Common myeloid progenitor, CD34-positive (primary cell): ENCODE measurements at regions not wholly inside any gene's neighbourhood (a gene's known extent, or its start where the extent isn't known, plus 50 kb on each side); places are given as distances from the start of the nearest gene placed in this dataset.

Experiments
- CTCF ChIA-PET: fragments of 350-600 bp; sonication (Branson Sonifier 250); formaldehyde crosslinking; loops from one replicate; lab custom pipeline; 2021; ENCODE audit warnings: antibody characterized with exemption; lab: Charles Lee
- POLR2A ChIA-PET: fragments of 350-600 bp; sonication (Branson Sonifier 250); formaldehyde crosslinking; loops from one replicate; lab custom pipeline; 2021; ENCODE audit warnings: antibody characterized with exemption; lab: Charles Lee
- DNase-seq, 3 donors: peaks; one replicate each; pipeline versions ENCODE4 v3.0.0 to v3.0.0-alpha.2; 2013
- H3K27ac ChIP-seq, 2 experiments: 1 replicate in 1 of 2; 2 replicates in 1 of 2; pipeline ENCODE4 v1.7.0; 2013; ENCODE audit warnings: inconsistent platforms in 2 of 2, low read length in 2 of 2, mild to moderate bottlenecking in 2 of 2, low read depth in 1 of 2, moderate library complexity in 1 of 2; ENCODE audit not compliant: severe bottlenecking in 2 of 2, insufficient read depth in 1 of 2, poor library complexity in 1 of 2
- H3K27me3 ChIP-seq, 5 experiments: replicated peaks in 2 of 5; 1 replicate in 3 of 5; 2 replicates in 2 of 5; pipeline versions ENCODE4 v1.6.1 to v1.7.0; 2013; ENCODE audit warnings: low read length in 4 of 5, mild to moderate bottlenecking in 2 of 5, moderate library complexity in 2 of 5, inconsistent platforms in 1 of 5; ENCODE audit not compliant: insufficient read depth in 5 of 5, control insufficient read depth in 4 of 5
- H3K36me3 ChIP-seq, 4 experiments: 1 replicate in 2 of 4; 2 replicates in 2 of 4; pipeline versions ENCODE4 v1.6.1 to v1.7.0; 2013; ENCODE audit warnings: low read length in 3 of 4, control low read depth in 1 of 4, mild to moderate bottlenecking in 1 of 4; ENCODE audit not compliant: control insufficient read depth in 4 of 4, insufficient read depth in 4 of 4
- H3K4me1 ChIP-seq, 4 experiments: 1 replicate in 3 of 4; 2 replicates in 1 of 4; pipeline versions ENCODE4 v1.6.1 to v1.7.1; 2013; ENCODE audit warnings: low read length in 3 of 4, mild to moderate bottlenecking in 3 of 4, control low read depth in 1 of 4, inconsistent platforms in 1 of 4, moderate library complexity in 1 of 4; ENCODE audit not compliant: control insufficient read depth in 4 of 4, insufficient read depth in 4 of 4; ENCODE audit errors: control extremely low read depth in 1 of 4
- H3K4me3 ChIP-seq, 7 experiments: 1 replicate in 4 of 7; 2 replicates in 3 of 7; pipeline versions ENCODE4 v1.5.1 to v1.7.0; 2013; ENCODE audit warnings: mild to moderate bottlenecking in 7 of 7, low read length in 6 of 7, moderate library complexity in 6 of 7, inconsistent platforms in 2 of 7, low read depth in 2 of 7, control low read depth in 1 of 7; ENCODE audit not compliant: insufficient read depth in 4 of 7, control insufficient read depth in 1 of 7; ENCODE audit errors: extremely low read depth in 1 of 7
- H3K9me3 ChIP-seq, 5 experiments: 1 replicate in 4 of 5; 2 replicates in 1 of 5; pipeline versions ENCODE4 v1.6.1 to v1.7.1; 2013; ENCODE audit warnings: low read length in 4 of 5, mild to moderate bottlenecking in 2 of 5, inconsistent platforms in 1 of 5, low read depth in 1 of 5, moderate library complexity in 1 of 5; ENCODE audit not compliant: control insufficient read depth in 4 of 5, insufficient read depth in 2 of 5; ENCODE audit errors: control extremely low read depth in 1 of 5
- WGBS: methylation state at CpG from one replicate; pipeline ENCODE4 v1.1.5; 2013; ENCODE audit not compliant: insufficient coverage; 5-methylcytosine and 5-hydroxymethylcytosine counted together

GRCh38 chr3:155015776-155016436, 64.2 kb upstream of the MME start:
- Histone ChIP-seq H3K27me3 (no peaks in the 10 kb centered on the region), H3K27ac (no peak overlapping the region), H3K4me3 (no peak overlapping the region), H3K4me1 (peaks cover 0 to 7% (median 3%) of the 10 kb centered on the region in 4 experiments), H3K9me3 (no peaks in the 10 kb centered on the region), H3K36me3 (no peaks in the 10 kb centered on the region)
- CTCF ChIA-PET, result no interaction called here
- POLR2A ChIA-PET, result no interaction called here
- WGBS, result no CpG with 5 or more reads among the region's 2 CpGs
- no peak for DNase-seq

GRCh38 chr3:155014953-155015352, 65.2 kb upstream of the MME start:
- Histone ChIP-seq H3K4me3 (no peak overlapping the region), H3K4me1 (peaks cover 0 to 7% (median 3%) of the 10 kb centered on the region in 4 experiments), H3K27me3 (no peaks in the 10 kb centered on the region), H3K27ac (no peak overlapping the region), H3K9me3 (no peaks in the 10 kb centered on the region), H3K36me3 (no peaks in the 10 kb centered on the region)
- WGBS, result no CpG with 5 or more reads among the region's 2 CpGs
- DNase-seq, result no peak
- ChIA-PET CTCF (no interaction called here), POLR2A (no interaction called here)

- Histone ChIP-seq H3K36me3 (no peaks in the 10 kb centered on the region), H3K27ac (no peak overlapping the region)
- WGBS, result 100% methylated on average over 2 of the region's 2 CpGs
Measured at GRCh38 chr3:155013427-155013826, 66.7 kb upstream of the MME start.

GRCh38 chr3:155012584-155012983, 67.5 kb upstream of the MME start:
- CTCF ChIA-PET, result no interaction called here
- POLR2A ChIA-PET, result no interaction called here
- Histone ChIP-seq H3K4me1 (peaks cover 0 to 14% (median 5%) of the 10 kb centered on the region in 4 experiments), H3K27me3 (no peaks in the 10 kb centered on the region), H3K36me3 (no peaks in the 10 kb centered on the region), H3K27ac (no peak overlapping the region), H3K4me3 (no peak overlapping the region), H3K9me3 (no peaks in the 10 kb centered on the region)
- DNase-seq, result no peak
- WGBS, result 100% methylated on average over 1 of the region's 4 CpGs

More at GRCh38 chr3:155013427-155013826, 66.7 kb upstream of the MME start:
- H3K9me3 ChIP-seq, result no peaks in the 10 kb centered on the region
- H3K4me3 ChIP-seq, result no peak overlapping the region
- ChIA-PET POLR2A (no interaction called here), CTCF (no interaction called here)
- peaks cover 0 to 10% (median 3%) of the 10 kb centered on the region in 4 experiments for H3K4me1 ChIP-seq
- DNase-seq, result no peak
- no peaks in the 10 kb centered on the region for H3K27me3 ChIP-seq

GRCh38 chr3:155010416-155010815, 69.7 kb upstream of the MME start:
- H3K9me3 ChIP-seq, result no peaks in the 10 kb centered on the region
- no peak overlapping the region for H3K4me3 ChIP-seq
- no peak for DNase-seq
- no peaks in the 10 kb centered on the region for H3K27me3 ChIP-seq
- POLR2A ChIA-PET, result interaction anchor here (0.6 kb wide), 1 partner anchor 11 kb away, joined by 6 read pairs; no protein-coding TSS in a partner anchor
- CTCF ChIA-PET, result no interaction called here
- H3K36me3 ChIP-seq, result no peaks in the 10 kb centered on the region
- WGBS, result 96% methylated on average over 2 of the region's 3 CpGs
- H3K4me1 ChIP-seq, result peaks cover 0 to 14% (median 5%) of the 10 kb centered on the region in 4 experiments
- no peak overlapping the region for H3K27ac ChIP-seq

GRCh38 chr3:155009217-155009616, 70.9 kb upstream of the MME start:
- 0% methylated on average over 1 of the region's 2 CpGs for WGBS
- CTCF ChIA-PET, result no interaction called here
- H3K4me1 ChIP-seq, result peaks cover 0 to 14% (median 5%) of the 10 kb centered on the region in 4 experiments
- H3K27ac ChIP-seq, result peak overlapping the region; percentile 12 to 65
- no peaks in the 10 kb centered on the region for H3K27me3 ChIP-seq
- H3K4me3 ChIP-seq, result no peak overlapping the region
- no peaks in the 10 kb centered on the region for H3K36me3 ChIP-seq
- H3K9me3 ChIP-seq, result no peaks in the 10 kb centered on the region
- DNase-seq, result peak in 1 of 3 donors; percentile 58
- POLR2A ChIA-PET, result no interaction called here

GRCh38 chr3:155007729-155008128, 72.4 kb upstream of the MME start:
- H3K36me3 ChIP-seq, result no peaks in the 10 kb centered on the region
- H3K27ac ChIP-seq, result no peak overlapping the region
- H3K27me3 ChIP-seq, result no peaks in the 10 kb centered on the region
- CTCF ChIA-PET, result no interaction called here
- no peaks in the 10 kb centered on the region for H3K9me3 ChIP-seq
- H3K4me1 ChIP-seq, result peaks cover 0 to 14% (median 5%) of the 10 kb centered on the region in 4 experiments
- WGBS, result 100% methylated on average over 2 of the region's 3 CpGs
- no peak for DNase-seq
- no peak overlapping the region for H3K4me3 ChIP-seq
- POLR2A ChIA-PET, result no interaction called here
